Keratinocyte (primary cell): ENCODE measurements at regions not wholly inside any gene's neighbourhood (a gene's known extent, or its start where the extent isn't known, plus 50 kb on each side); places are given as distances from the start of the nearest gene placed in this dataset.

Experiments used
- DNase-seq: peaks from one replicate; pipeline ENCODE4 v3.0.0-alpha.2; 2011; ENCODE audit warnings: low read depth, missing footprints, low spot score
- FAIRE-seq: peaks from 2 replicates; lab custom pipeline; 2011; peaks lifted over from hg19 to GRCh38; lab: Jason Lieb, UNC
- H2AFZ ChIP-seq: 2 replicates; pipeline ENCODE4 v1.6.0; 2012; ENCODE audit warnings: low read length, control low read depth, inconsistent platforms; ENCODE audit not compliant: control insufficient read depth
- H3K27ac ChIP-seq: 2 replicates; pipeline ENCODE4 v1.5.1; 2011; ENCODE audit warnings: low read length; ENCODE audit not compliant: control insufficient read depth, insufficient read depth
- H3K27me3 ChIP-seq: 3 replicates; pipeline ENCODE4 v1.6.0; 2011; ENCODE audit warnings: low read length; ENCODE audit not compliant: control insufficient read depth, insufficient read depth; ENCODE audit errors: extremely low read depth
- H3K36me3 ChIP-seq, 2 experiments: 2 replicates in 1 of 2; 3 replicates in 1 of 2; pipeline ENCODE4 v1.5.1; 2011; ENCODE audit warnings: low read length in 2 of 2, mild to moderate bottlenecking in 1 of 2; ENCODE audit not compliant: control insufficient read depth in 2 of 2, insufficient read depth in 2 of 2; ENCODE audit errors: extremely low read depth in 1 of 2
- H3K4me1 ChIP-seq: 3 replicates; pipeline ENCODE4 v1.5.1; 2011; ENCODE audit warnings: low read length; ENCODE audit not compliant: control insufficient read depth, insufficient read depth; ENCODE audit errors: extremely low read depth
- H3K4me2 ChIP-seq: 3 replicates; pipeline ENCODE4 v1.6.0; 2011; ENCODE audit warnings: low read depth, low read length; ENCODE audit not compliant: control insufficient read depth, insufficient read depth; ENCODE audit errors: extremely low read depth
- H3K4me3 ChIP-seq, 3 experiments: fragments of 200-600 bp in 1 of 3; sonication (generic) in 1 of 3; 2 replicates in 2 of 3; 3 replicates in 1 of 3; pipeline ENCODE4 v1.5.1; 2011 to 2016; ENCODE audit warnings: low read length in 3 of 3, mild to moderate bottlenecking in 3 of 3, control low read depth in 2 of 3, inconsistent platforms in 1 of 3, low read depth in 1 of 3, mixed read lengths in 1 of 3, mixed run types in 1 of 3, moderate library complexity in 1 of 3; ENCODE audit not compliant: control insufficient read depth in 2 of 3, insufficient read depth in 2 of 3; ENCODE audit errors: extremely low read depth in 1 of 3
- H3K79me2 ChIP-seq: 2 replicates; pipeline ENCODE4 v1.6.0; 2012; ENCODE audit warnings: low read length; ENCODE audit not compliant: control insufficient read depth, insufficient read depth
- H3K9ac ChIP-seq: 3 replicates; pipeline ENCODE4 v1.6.0; 2011; ENCODE audit warnings: low read length; ENCODE audit not compliant: control insufficient read depth, insufficient read depth; ENCODE audit errors: extremely low read depth
- H3K9me1 ChIP-seq: 3 replicates; pipeline ENCODE4 v1.6.0; 2011; ENCODE audit warnings: low read length; ENCODE audit not compliant: control insufficient read depth, insufficient read depth; ENCODE audit errors: extremely low read depth
- H3K9me3 ChIP-seq: 2 replicates; pipeline ENCODE4 v1.5.1; 2012; ENCODE audit warnings: low read depth, low read length; ENCODE audit not compliant: control insufficient read depth
- H4K20me1 ChIP-seq: 3 replicates; pipeline ENCODE4 v1.6.0; 2011; ENCODE audit warnings: low read length; ENCODE audit not compliant: control insufficient read depth, insufficient read depth; ENCODE audit errors: extremely low read depth
- EZH2 ChIP-seq: IDR thresholded peaks from one replicate; pipeline ENCODE4 v1.6.1; 2012; ENCODE audit warnings: inconsistent platforms, mild to moderate bottlenecking, low read length, moderate library complexity
- dilution Hi-C: fragments of 300-500 bp; cut with MboI; formaldehyde crosslinking; loops from one replicate; pipeline ENCODE4 v1.7.0; 2020; ENCODE audit warnings: low sequenced_read_pairs; ENCODE audit not compliant: extremely low pct_ligation_motif_present
- TF ChIP-seq, protein P1 (sequence below), 3 experiments: IDR thresholded peaks in 1 of 3; conservative IDR thresholded peaks in 1 of 3; optimal IDR thresholded peaks in 1 of 3; 2 replicates in 2 of 3; 3 replicates in 1 of 3; pipeline versions ENCODE3 to v1.5.1; 2011; ENCODE audit warnings: low read length in 3 of 3, mild to moderate bottlenecking in 3 of 3, moderate library complexity in 2 of 3, control low read depth in 1 of 3, inconsistent platforms in 1 of 3; ENCODE audit not compliant: insufficient read depth in 2 of 3; ENCODE audit errors: extremely low read depth in 1 of 3

DNA sequence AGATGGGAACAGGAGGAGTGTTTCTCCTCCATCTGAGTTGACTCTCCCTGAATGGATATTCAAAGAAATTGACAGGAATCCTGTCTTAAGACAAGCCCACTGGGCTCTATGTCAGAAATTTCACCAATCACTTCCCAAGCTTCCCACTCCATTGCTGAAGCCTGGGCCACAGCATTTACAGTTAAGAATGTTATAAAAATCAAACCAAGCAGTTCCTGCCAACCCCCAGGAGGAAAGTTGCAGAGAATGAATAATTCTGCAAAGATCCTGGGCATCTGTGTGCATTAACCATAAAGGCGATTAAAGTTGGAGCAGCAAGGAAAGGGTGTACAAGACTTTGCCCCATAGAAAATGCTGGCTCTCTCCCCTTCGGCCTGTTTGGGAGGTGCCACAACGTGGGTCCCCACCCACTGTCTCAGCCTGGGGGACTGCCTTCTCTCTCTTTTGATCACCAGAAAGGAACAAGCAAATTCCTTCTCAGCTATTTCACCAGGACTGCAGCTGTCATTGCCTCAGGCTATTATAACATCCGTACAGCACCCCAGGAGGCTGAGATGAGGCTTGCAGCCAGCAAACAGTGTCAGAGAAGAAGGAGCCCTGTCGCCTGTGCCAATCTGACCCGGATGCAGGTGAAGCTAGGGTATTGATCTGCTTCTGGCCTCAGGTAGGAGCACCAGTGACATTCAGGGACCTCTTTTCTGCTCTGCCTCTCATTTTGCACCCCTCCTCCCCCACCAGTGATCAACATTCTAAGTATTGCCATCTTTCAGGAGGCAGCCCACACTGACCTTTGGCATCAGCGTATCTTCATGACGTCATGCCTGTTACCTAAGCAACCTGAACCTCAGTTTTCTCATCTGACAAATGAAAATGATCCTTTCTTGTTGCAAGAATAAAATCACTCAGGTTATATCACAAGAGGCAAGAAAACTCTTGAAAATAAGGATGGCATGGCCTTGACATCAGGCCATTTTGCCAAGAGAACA lies 219.0 kb downstream of the SH3BP4 start:
- peak; percentile 75 for DNase-seq
- Histone ChIP-seq H3K79me2 (no peaks in the 10 kb centered on the region), H3K9ac (no peak overlapping the region), H3K4me3 (no peak overlapping the region), H3K27ac (peak overlapping the region; percentile 45), H3K4me2 (peak overlapping the region; percentile 25), H3K27me3 (no peaks in the 10 kb centered on the region), H3K4me1 (peaks cover 26% of the 10 kb centered on the region), H3K9me1 (peaks cover 5% of the 10 kb centered on the region), H3K36me3 (no peaks in the 10 kb centered on the region), H2AFZ (no peak overlapping the region), H4K20me1 (no peaks in the 10 kb centered on the region), H3K9me3 (no peaks in the 10 kb centered on the region)
- dilution Hi-C loops, result no loop called here
- TF ChIP-seq, protein P1, sequence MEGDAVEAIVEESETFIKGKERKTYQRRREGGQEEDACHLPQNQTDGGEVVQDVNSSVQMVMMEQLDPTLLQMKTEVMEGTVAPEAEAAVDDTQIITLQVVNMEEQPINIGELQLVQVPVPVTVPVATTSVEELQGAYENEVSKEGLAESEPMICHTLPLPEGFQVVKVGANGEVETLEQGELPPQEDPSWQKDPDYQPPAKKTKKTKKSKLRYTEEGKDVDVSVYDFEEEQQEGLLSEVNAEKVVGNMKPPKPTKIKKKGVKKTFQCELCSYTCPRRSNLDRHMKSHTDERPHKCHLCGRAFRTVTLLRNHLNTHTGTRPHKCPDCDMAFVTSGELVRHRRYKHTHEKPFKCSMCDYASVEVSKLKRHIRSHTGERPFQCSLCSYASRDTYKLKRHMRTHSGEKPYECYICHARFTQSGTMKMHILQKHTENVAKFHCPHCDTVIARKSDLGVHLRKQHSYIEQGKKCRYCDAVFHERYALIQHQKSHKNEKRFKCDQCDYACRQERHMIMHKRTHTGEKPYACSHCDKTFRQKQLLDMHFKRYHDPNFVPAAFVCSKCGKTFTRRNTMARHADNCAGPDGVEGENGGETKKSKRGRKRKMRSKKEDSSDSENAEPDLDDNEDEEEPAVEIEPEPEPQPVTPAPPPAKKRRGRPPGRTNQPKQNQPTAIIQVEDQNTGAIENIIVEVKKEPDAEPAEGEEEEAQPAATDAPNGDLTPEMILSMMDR (optimal IDR thresholded peaks at IDR 0.05 in 1 of 3, IDR thresholded peaks at IDR 0.05 in 1 of 3, conservative IDR thresholded peaks at IDR 0.05 in 1 of 3; ENCODE audit: extremely low read depth in 1 of 3, insufficient read depth in 2 of 3, low read length in 3 of 3), result peak; percentile 38 to 65 (median 57)
- TF ChIP-seq EZH2, result no peak
- FAIRE-seq, result peak; percentile 92

DNA sequence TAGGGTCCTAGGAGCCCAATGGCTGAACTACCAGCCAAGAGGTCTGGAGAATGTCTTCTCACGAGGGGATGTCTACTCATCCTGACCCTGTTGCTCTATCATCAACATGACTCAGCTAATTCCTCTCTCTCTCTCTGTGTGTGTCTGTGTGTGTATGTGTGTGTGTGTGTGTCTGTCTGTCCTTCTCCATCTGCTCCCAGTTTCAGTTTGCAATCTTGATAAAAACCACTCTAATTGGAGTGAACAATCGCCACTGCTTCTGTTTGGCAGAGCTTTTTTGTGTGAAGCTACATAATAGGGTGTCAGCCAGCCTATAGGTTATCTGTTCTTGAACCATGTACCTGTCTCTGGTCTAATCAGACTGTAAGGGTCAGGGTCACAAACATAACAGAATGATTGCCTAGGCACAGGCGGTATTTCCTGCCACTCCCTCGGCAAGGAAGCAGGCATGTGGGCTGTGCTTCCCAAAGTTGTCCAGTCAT lies 219.8 kb downstream of the SH3BP4 start:
- DNase-seq (peak; percentile 26), FAIRE-seq (peak; percentile 39)
- H3K4me1 ChIP-seq, result peaks cover 26% of the 10 kb centered on the region
- H3K27ac ChIP-seq, result peak overlapping the region; percentile 45
- no peaks in the 10 kb centered on the region for H4K20me1 ChIP-seq
- H3K9ac ChIP-seq, result no peak overlapping the region
- peak overlapping the region; percentile 16 for H2AFZ ChIP-seq
- no peak overlapping the region for H3K4me3 ChIP-seq
- H3K79me2 ChIP-seq, result no peaks in the 10 kb centered on the region
- dilution Hi-C loops, result no loop called here
- H3K9me1 ChIP-seq, result peaks cover 5% of the 10 kb centered on the region
- peak overlapping the region; percentile 25 for H3K4me2 ChIP-seq
- no peaks in the 10 kb centered on the region for H3K36me3 ChIP-seq
- TF ChIP-seq, protein P1 (optimal IDR thresholded peaks at IDR 0.05 in 1 of 3, IDR thresholded peaks at IDR 0.05 in 1 of 3, conservative IDR thresholded peaks at IDR 0.05 in 1 of 3; ENCODE audit: extremely low read depth in 1 of 3, insufficient read depth in 2 of 3, low read length in 3 of 3), result no peak
- no peak for TF ChIP-seq EZH2
- H3K27me3 ChIP-seq, result no peaks in the 10 kb centered on the region
- no peaks in the 10 kb centered on the region for H3K9me3 ChIP-seq
